Ovary (tissue), 7 donors: ENCODE measurements at regions not wholly inside any gene's neighbourhood (a gene's known extent, or its start where the extent isn't known, plus 50 kb on each side); places are given as distances from the start of the nearest gene placed in this dataset.

Experiments
- DNase-seq, 5 donors: peaks; one replicate each; pipeline ENCODE4 v3.0.0-alpha.2; 2019 to 2020
- H3K27ac ChIP-seq, 2 donors: fragments of 200-600 bp; one replicate each; pipeline versions ENCODE4 v1.5.1 to v1.8.0; 2019 to 2022
- H3K27me3 ChIP-seq: fragments of 200-600 bp; one replicate; pipeline ENCODE4 v1.8.0; 2022
- H3K36me3 ChIP-seq: fragments of 200-600 bp; sonication (generic); one replicate; pipeline ENCODE4 v1.5.1; 2019
- H3K4me1 ChIP-seq: one replicate; pipeline ENCODE4 v1.8.1; 2013; ENCODE audit warnings: mild to moderate bottlenecking, moderate library complexity; ENCODE audit not compliant: insufficient read depth
- H3K4me3 ChIP-seq: fragments of 200-600 bp; sonication (generic); one replicate; pipeline ENCODE4 v1.5.1; 2017
- H3K9me3 ChIP-seq, 2 donors: fragments of 200-600 bp in 1 of 2; sonication (generic) in 1 of 2; one replicate each; pipeline versions ENCODE4 v1.5.1 to v1.8.1; 2013 to 2019; ENCODE audit warnings: mild to moderate bottlenecking in 1 of 2, moderate library complexity in 1 of 2
- CTCF ChIP-seq, 3 donors: fragments of 450-650 bp in 2 of 3; fragments of 200-600 bp in 1 of 3; IDR thresholded peaks; one replicate each; pipeline versions ENCODE4 v1.5.1 to v1.8.0; 2016 to 2022; ENCODE audit warnings: antibody characterized with exemption in 3 of 3, mild to moderate bottlenecking in 1 of 3
- EP300 ChIP-seq: sonication (generic); formaldehyde crosslinking; IDR thresholded peaks from one replicate; pipeline ENCODE4 v1.6.1; 2017; ENCODE audit warnings: antibody characterized with exemption
- POLR2A ChIP-seq: fragments of 450-650 bp; IDR thresholded peaks from one replicate; pipeline ENCODE4 v1.6.1; 2017; ENCODE audit warnings: antibody characterized with exemption, mild to moderate bottlenecking, moderate library complexity
- WGBS, 3 donors: extraction: QIAGEN DNeasy Blood & Tissue Kit in 1 of 3; methylation state at CpG; one replicate each; pipeline versions ENCODE4 v1.1.5 to v1.1.7; 2013 to 2017; 5-methylcytosine and 5-hydroxymethylcytosine counted together
- intact Hi-C, 4 donors: fragments of 100-400 bp; cut with DNase I; formaldehyde crosslinking; loops; one replicate each; pipeline versions ENCODE4 v1.11.0 to v1.15.1; 2022 to 2023
- donor health status: DM: no; HTN: no; CAD: no; lungs with moderate emphysema.
- donor health status: DM: no; HTN: no; CAD: no.
- donor health status: Bipolar disorder and iron deficiency.
- donor health status: DM: no; HTN: no; CAD: no.
- donor health status: DM: yes; HTN: yes; CAD: no.

DNA sequence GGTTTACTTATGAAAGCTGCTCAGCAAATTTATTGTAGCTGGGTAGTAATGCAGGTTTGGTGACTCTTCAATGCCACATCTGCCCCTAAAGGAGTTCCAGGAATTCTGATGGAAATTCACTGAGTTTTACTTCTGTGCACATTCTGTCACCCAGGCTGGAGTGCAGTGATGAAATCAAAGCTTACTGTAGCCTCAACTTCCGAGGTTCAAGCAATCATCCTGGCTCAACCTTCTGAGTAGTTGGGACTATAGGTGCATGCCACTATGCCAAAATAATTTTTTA is 150.6 kb upstream of the RUNX1 start:
- intact Hi-C loops, result no loop called here

DNA sequence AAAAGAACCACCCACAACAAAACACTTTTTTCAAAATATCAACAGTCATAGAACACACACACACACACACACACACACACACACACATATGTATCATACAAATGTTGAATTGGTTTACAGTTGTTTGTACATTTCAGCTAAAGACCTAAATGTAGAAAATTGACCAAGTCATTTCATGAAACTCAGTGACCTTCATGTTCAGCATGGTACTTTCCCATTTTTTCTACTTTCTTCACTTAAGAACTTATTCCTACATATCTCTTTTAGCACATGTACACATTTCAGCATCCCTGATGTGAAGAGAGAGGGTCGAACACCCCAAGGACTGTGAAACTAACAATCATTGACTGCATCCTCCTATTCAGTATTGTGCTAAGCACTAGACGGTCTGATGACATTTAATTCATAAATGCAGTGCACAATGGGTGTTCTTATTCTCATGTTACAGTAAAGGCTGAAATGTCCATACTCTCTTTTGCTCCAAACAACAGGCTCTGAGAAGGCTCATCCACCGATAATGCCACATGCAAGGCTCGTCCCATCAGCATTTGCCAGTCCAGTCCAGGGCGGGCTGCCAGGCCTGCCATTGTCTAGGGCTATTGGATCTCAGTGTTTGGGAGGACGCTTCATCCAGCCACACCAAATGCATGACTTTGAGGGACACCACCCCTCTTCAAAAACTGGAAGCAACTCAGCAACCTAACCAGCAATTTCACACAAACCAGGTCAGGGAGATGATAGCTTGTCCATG is 150.1 kb upstream of the RUNX1 start:
- Histone ChIP-seq H3K4me3 (no peak overlapping the region), H3K9me3 (no peaks in the 10 kb centered on the region), H3K4me1 (peaks cover 3% of the 10 kb centered on the region), H3K27me3 (no peaks in the 10 kb centered on the region), H3K36me3 (no peaks in the 10 kb centered on the region), H3K27ac (no peak overlapping the region)
- intact Hi-C loops, result no loop called here
- WGBS, 3 donors, result 93 to 97% (median 96%) methylated on average over 6 of the region's 6 CpGs
- DNase-seq, result no peak
- TF ChIP-seq POLR2A (no peak), CTCF (IDR thresholded peaks at IDR 0.05) (no peak), EP300 (no peak)

More for the DNA sequence above, 150.6 kb upstream of the RUNX1 start:
- H3K36me3 ChIP-seq, result no peaks in the 10 kb centered on the region
- no peak overlapping the region for H3K4me3 ChIP-seq
- peaks cover 4% of the 10 kb centered on the region for H3K4me1 ChIP-seq
- 89 to 100% (median 93%) methylated on average over 1 of the region's 1 CpG for WGBS, 3 donors
- H3K27me3 ChIP-seq, result no peaks in the 10 kb centered on the region
- TF ChIP-seq EP300 (no peak), POLR2A (no peak), CTCF (IDR thresholded peaks at IDR 0.05) (no peak)
- H3K9me3 ChIP-seq, result no peaks in the 10 kb centered on the region
- no peak for DNase-seq
- H3K27ac ChIP-seq, result no peak overlapping the region

DNA sequence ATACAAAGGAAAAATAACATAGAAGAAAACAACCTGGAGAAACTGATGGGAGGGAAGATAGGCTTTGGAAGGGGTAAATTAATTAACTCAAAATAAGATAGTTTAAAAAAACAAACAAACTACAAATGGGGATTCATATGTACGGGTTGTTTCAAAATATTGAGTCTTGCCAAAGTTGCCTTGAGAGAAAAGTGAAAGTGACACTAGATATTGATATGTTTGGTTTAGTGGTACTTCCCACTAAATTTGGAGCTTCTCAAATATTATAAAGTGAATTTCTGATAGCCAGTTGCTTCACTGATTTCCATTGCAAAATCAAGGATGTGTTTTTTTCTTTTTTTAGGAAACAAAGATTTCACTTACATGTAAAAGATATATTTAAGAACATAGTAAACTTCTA is 149.5 kb upstream of the RUNX1 start:
- H3K9me3 ChIP-seq, result no peaks in the 10 kb centered on the region
- no peaks in the 10 kb centered on the region for H3K27me3 ChIP-seq
- no peaks in the 10 kb centered on the region for H3K4me1 ChIP-seq
- WGBS, 3 donors, result 16 to 35% (median 27%) methylated on average over 1 of the region's 1 CpG
- no peak overlapping the region for H3K27ac ChIP-seq
- intact Hi-C loops, result no loop called here
- no peaks in the 10 kb centered on the region for H3K36me3 ChIP-seq
- no peak overlapping the region for H3K4me3 ChIP-seq
- DNase-seq, result no peak
- no peak for TF ChIP-seq EP300
- no peak for TF ChIP-seq POLR2A
- no peak for TF ChIP-seq CTCF (IDR thresholded peaks at IDR 0.05)

- Histone ChIP-seq H3K36me3 (no peaks in the 10 kb centered on the region), H3K27ac (no peak overlapping the region), H3K4me3 (no peak overlapping the region), H3K27me3 (no peaks in the 10 kb centered on the region), H3K9me3 (no peaks in the 10 kb centered on the region), H3K4me1 (no peaks in the 10 kb centered on the region)
- no peak for TF ChIP-seq CTCF (IDR thresholded peaks at IDR 0.05)
- no peak for TF ChIP-seq EP300
- TF ChIP-seq POLR2A, result no peak
- DNase-seq, result no peak
- intact Hi-C loops, result no loop called here
- WGBS, 3 donors, result 45 to 61% (median 59%) methylated on average over 3 of the region's 3 CpGs
Observed at GRCh38 chr21:35197992-35198431, 148.9 kb upstream of the RUNX1 start.
